Gastrocnemius medialis (tissue), 4 donors: ENCODE measurements at regions not wholly inside any gene's neighbourhood (a gene's known extent, or its start where the extent isn't known, plus 50 kb on each side); places are given as distances from the start of the nearest gene placed in this dataset.

Experiments used
- ATAC-seq, 2 donors: fragments of 150-250 bp; one replicate each; pipeline ENCODE4 v1.9.1; 2016
- DNase-seq, 2 donors: peaks; one replicate each; pipeline ENCODE4 v3.0.0-alpha.2; 2019
- H3K27ac ChIP-seq, 4 donors: fragments of 200-600 bp; sonication (generic); 1 replicate in 1 of 4; 2 replicates in 3 of 4; pipeline ENCODE4 v1.5.1; 2016 to 2018; ENCODE audit warnings: mild to moderate bottlenecking in 2 of 4, moderate library complexity in 1 of 4
- H3K27me3 ChIP-seq, 3 donors: fragments of 200-600 bp; sonication (generic) in 2 of 3; 1 replicate in 1 of 3; 2 replicates in 2 of 3; pipeline versions ENCODE4 v1.5.1 to v1.6.0; 2016 to 2019; ENCODE audit warnings: mild to moderate bottlenecking in 1 of 3, moderate library complexity in 1 of 3
- H3K36me3 ChIP-seq, 2 donors: fragments of 200-600 bp; sonication (generic) in 1 of 2; one replicate each; pipeline ENCODE4 v1.5.1; 2017 to 2018
- H3K4me1 ChIP-seq, 2 donors: fragments of 200-600 bp; sonication (generic) in 1 of 2; one replicate each; pipeline ENCODE4 v1.5.1; 2016 to 2017; ENCODE audit warnings: mild to moderate bottlenecking in 2 of 2
- H3K4me3 ChIP-seq, 4 donors: fragments of 200-600 bp; sonication (generic) in 3 of 4; 1 replicate in 1 of 4; 2 replicates in 3 of 4; pipeline ENCODE4 v1.5.1; 2016 to 2019; ENCODE audit warnings: mild to moderate bottlenecking in 2 of 4
- H3K9me3 ChIP-seq, 3 donors: fragments of 200-600 bp; sonication (generic) in 2 of 3; 1 replicate in 1 of 3; 2 replicates in 2 of 3; pipeline ENCODE4 v1.5.1; 2016 to 2019
- POLR2A ChIP-seq, 2 donors: fragments of 450-650 bp; IDR thresholded peaks; one replicate each; pipeline ENCODE4 v1.6.1; 2017; ENCODE audit warnings: antibody characterized with exemption in 2 of 2, mild to moderate bottlenecking in 2 of 2, moderate library complexity in 2 of 2
- in situ Hi-C, 4 donors: fragments of 200-750 bp; cut with MboI; loops; one replicate each; pipeline versions ENCODE4 v1.15.0 to v1.8.0; 2017; ENCODE audit warnings: low sequenced_read_pairs in 4 of 4
- intact Hi-C: fragments of 100-400 bp; cut with DNase I; formaldehyde crosslinking; loops from one replicate; pipeline ENCODE4 v1.15.1; 2023; ENCODE audit warnings: low total_unique reads
- TF ChIP-seq, protein P1 (sequence below), 5 experiments: fragments of 450-650 bp in 3 of 5; fragments of 200-600 bp in 2 of 5; sonication (generic) in 2 of 5; IDR thresholded peaks in 4 of 5; conservative IDR thresholded peaks in 1 of 5; 1 replicate in 4 of 5; 2 replicates in 1 of 5; pipeline ENCODE4 v1.5.1; 2016 to 2019; ENCODE audit warnings: antibody characterized with exemption in 5 of 5, mild to moderate bottlenecking in 3 of 5, moderate library complexity in 3 of 5

DNA sequence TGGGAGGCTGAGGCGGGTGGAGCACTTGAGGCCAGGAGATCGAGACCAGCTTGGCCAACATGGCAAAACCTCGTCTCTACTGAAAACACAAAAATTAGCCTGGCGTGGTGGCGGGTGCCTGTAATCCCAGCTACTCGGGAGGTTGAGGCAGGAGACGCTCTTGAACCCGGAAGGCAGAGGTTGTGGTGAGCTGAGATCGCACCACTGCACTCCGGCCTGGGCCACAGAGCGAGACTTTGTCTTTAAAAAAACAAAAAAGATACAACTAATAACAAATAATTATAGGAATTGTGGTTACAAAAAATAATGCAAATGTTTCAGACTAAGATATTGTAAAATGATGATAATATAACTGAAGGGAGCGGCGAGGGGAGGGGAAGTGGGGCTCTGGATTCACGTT, 90.3 kb upstream of the RTL6 start:
- Histone ChIP-seq H3K27me3 (peaks cover 0 to 11% (median 9%) of the 10 kb centered on the region in 3 donors), H3K4me3 (no peak overlapping the region), H3K36me3 (no peaks in the 10 kb centered on the region), H3K4me1 (no peaks in the 10 kb centered on the region), H3K9me3 (no peaks in the 10 kb centered on the region), H3K27ac (no peak overlapping the region)
- no peak for DNase-seq
- intact Hi-C loops (no loop called here), in situ Hi-C loops (no loop called here)
- ATAC-seq = no peak
- TF ChIP-seq, protein P1, sequence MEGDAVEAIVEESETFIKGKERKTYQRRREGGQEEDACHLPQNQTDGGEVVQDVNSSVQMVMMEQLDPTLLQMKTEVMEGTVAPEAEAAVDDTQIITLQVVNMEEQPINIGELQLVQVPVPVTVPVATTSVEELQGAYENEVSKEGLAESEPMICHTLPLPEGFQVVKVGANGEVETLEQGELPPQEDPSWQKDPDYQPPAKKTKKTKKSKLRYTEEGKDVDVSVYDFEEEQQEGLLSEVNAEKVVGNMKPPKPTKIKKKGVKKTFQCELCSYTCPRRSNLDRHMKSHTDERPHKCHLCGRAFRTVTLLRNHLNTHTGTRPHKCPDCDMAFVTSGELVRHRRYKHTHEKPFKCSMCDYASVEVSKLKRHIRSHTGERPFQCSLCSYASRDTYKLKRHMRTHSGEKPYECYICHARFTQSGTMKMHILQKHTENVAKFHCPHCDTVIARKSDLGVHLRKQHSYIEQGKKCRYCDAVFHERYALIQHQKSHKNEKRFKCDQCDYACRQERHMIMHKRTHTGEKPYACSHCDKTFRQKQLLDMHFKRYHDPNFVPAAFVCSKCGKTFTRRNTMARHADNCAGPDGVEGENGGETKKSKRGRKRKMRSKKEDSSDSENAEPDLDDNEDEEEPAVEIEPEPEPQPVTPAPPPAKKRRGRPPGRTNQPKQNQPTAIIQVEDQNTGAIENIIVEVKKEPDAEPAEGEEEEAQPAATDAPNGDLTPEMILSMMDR (IDR thresholded peaks at IDR 0.05 in 4 of 5, conservative IDR thresholded peaks at IDR 0.05 in 1 of 5) = no peak

DNA sequence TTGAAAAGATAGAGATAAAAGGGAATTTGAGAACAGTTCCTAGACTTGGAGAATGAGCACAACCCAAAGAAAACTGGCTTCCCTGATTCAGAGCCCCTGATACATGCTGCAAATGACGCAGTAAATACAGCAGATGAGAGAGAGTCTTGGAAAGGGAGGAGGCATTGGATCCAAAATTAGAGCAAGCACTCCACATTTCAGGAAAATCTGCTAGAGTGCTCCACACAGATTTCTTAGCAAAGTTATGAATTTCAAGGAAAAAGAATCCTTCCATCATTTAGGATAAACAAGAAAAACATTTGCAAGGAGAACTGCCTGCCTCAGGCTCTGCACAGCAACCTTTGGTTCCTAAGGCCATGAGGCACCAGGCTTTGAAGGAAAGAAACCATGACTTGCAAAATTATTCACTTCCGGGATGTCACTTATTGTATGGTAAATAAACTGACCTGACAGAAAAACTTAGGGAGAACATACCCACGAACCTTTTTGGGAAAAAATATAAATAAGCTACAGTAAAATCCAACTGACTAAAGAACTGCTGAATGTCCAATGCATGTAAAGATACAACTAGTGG, 89.8 kb upstream of the RTL6 start:
- Histone ChIP-seq H3K27ac (no peak overlapping the region), H3K9me3 (no peaks in the 10 kb centered on the region), H3K27me3 (peaks cover 0 to 11% (median 9%) of the 10 kb centered on the region in 3 donors), H3K36me3 (no peaks in the 10 kb centered on the region), H3K4me3 (no peak overlapping the region), H3K4me1 (no peaks in the 10 kb centered on the region)
- in situ Hi-C loops (no loop called here), intact Hi-C loops (no loop called here)
- TF ChIP-seq POLR2A (IDR thresholded peaks at IDR 0.05) = no peak
- TF ChIP-seq, protein P1 (IDR thresholded peaks at IDR 0.05 in 4 of 5, conservative IDR thresholded peaks at IDR 0.05 in 1 of 5) = no peak
- ATAC-seq (no peak), DNase-seq (no peak)

DNA sequence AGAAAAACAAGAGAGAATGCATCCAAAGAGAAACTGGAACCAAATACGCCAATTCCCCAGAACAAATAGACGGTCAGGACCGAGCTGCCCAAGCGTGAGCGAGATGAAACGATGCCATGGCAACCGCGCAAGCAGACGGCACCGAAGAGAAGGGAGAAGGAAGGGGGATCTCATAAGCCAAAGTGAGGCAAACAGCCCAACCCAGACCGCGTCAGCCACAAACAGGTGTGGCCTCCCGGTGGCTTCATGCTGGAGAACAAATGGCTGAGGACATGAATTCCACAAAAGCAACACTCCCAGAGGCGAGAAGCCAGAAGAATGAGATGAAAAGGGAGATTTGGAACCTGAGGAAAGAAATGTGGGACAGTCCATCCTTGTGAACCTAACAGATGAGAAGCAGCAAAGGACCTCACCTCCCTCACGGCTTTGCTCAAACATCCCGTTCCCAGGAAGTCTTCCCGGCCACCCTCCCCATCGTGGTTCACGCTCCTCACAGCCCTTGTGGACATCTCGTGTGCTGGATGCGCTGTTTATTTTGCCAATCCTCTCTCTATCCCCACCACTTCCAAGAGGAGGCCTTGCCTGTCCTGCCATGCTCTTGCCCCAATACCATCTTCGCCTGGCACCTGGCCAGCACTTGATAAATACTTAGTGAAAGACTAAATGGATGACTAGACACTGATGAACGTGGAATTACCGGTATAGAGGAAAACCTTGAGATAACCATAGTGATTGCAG, 89.1 kb upstream of the RTL6 start:
- in situ Hi-C loops = no loop called here
- Histone ChIP-seq H3K9me3 (no peaks in the 10 kb centered on the region), H3K27ac (no peak overlapping the region), H3K36me3 (no peaks in the 10 kb centered on the region), H3K27me3 (peaks cover 0 to 11% (median 9%) of the 10 kb centered on the region in 3 donors), H3K4me3 (no peak overlapping the region), H3K4me1 (no peaks in the 10 kb centered on the region)
- ATAC-seq = no peak
- TF ChIP-seq, protein P1 (IDR thresholded peaks at IDR 0.05 in 4 of 5, conservative IDR thresholded peaks at IDR 0.05 in 1 of 5) = no peak
- no peak for TF ChIP-seq POLR2A (IDR thresholded peaks at IDR 0.05)
- intact Hi-C loops = no loop called here
- DNase-seq = no peak

DNA sequence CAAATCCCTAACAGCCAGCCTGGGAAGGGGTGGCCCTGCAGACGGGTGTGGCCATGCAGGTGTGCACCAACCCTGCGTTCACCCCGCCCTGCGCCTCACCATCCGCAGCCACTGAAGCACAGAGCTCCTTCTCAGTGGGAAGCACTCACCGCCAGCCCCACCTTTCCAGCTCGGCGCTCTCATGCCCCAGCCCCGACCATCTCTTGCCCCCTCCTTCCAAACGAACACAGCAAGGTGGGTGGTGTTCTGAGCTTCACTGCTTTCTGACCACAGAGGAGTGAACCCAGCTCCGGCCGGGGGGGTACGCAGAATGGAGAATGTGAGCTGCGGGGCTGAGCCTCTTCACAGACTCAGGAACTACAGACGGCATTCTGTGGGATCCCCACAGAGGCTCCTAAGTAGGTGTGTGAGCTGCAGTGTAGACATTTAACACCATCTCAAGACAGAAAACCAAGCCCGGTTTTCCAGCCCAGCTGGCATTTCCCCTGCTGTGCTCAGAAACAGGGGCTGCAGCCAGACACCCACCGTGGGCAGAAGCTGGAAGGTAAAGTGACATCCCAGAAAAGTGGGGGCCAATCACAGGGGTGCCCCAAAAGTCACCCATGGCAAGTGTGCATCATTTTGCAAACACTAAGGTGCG, 88.4 kb upstream of the RTL6 start:
- no peak overlapping the region for H3K27ac ChIP-seq
- H3K36me3 ChIP-seq = no peaks in the 10 kb centered on the region
- DNase-seq (no peak), ATAC-seq (no peak)
- intact Hi-C loops (no loop called here), in situ Hi-C loops (no loop called here)
- no peak for TF ChIP-seq POLR2A (IDR thresholded peaks at IDR 0.05)
- TF ChIP-seq, protein P1 (IDR thresholded peaks at IDR 0.05 in 4 of 5, conservative IDR thresholded peaks at IDR 0.05 in 1 of 5) = no peak
- no peaks in the 10 kb centered on the region for H3K4me1 ChIP-seq
- no peaks in the 10 kb centered on the region for H3K9me3 ChIP-seq
- no peak overlapping the region for H3K4me3 ChIP-seq
- peaks cover 0 to 11% (median 9%) of the 10 kb centered on the region in 3 donors for H3K27me3 ChIP-seq
